Stomach (tissue), 4 donors: ENCODE measurements at regions not wholly inside any gene's neighbourhood (a gene's known extent, or its start where the extent isn't known, plus 50 kb on each side); places are given as distances from the start of the nearest gene placed in this dataset.

Experiments used
- CTCF ChIP-seq, 7 experiments: fragments of 450-650 bp in 4 of 7; fragments of 200-600 bp in 3 of 7; sonication (generic) in 3 of 7; IDR thresholded peaks; one replicate each; pipeline ENCODE4 v1.5.1; 2016 to 2019; ENCODE audit warnings: antibody characterized with exemption in 7 of 7, control low read depth in 2 of 7, mild to moderate bottlenecking in 1 of 7
- EP300 ChIP-seq: sonication (generic); formaldehyde crosslinking; IDR thresholded peaks from one replicate; pipeline ENCODE4 v1.6.1; 2017; ENCODE audit warnings: antibody characterized with exemption
- POLR2A ChIP-seq, 4 donors: fragments of 450-650 bp; IDR thresholded peaks; one replicate each; pipeline ENCODE4 v1.6.1; 2016; ENCODE audit warnings: antibody characterized with exemption in 4 of 4, control low read depth in 2 of 4, mild to moderate bottlenecking in 1 of 4, moderate library complexity in 1 of 4
- POLR2AphosphoS5 ChIP-seq, 3 donors: sonication (generic); formaldehyde crosslinking; IDR thresholded peaks; one replicate each; pipeline ENCODE4 v1.6.1; 2016; ENCODE audit warnings: antibody characterized with exemption in 3 of 3

DNA sequence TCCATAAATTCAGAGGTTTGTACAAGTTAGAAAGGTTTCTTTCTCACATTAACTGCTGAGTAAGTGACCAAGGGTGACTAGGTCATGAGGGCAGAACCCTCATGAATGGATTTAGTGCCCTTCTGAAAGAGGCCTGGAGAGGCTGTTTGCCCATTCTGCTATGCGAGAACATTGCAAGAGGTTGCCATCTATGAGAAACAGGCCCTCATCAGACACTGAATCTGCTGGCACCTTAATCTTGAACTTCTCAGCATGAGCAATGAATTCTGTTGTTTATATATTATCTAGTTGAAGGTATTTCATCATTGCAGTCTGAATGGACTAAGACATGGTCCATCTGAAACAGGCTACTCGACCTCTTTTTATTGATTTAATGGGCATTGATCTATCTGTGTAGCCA is 96.2 kb upstream of the GPRIN3 start:
- TF ChIP-seq CTCF (IDR thresholded peaks at IDR 0.05): no peak
- TF ChIP-seq EP300: no peak
- TF ChIP-seq POLR2A (IDR thresholded peaks at IDR 0.05): no peak
- no peak for TF ChIP-seq POLR2AphosphoS5 (IDR thresholded peaks at IDR 0.05)
